ENCODE measurements at regions not wholly inside any gene's neighbourhood (a gene's known extent, or its start where the extent isn't known, plus 50 kb on each side); places are given as distances from the start of the nearest gene placed in this dataset.
"Not testable (repeated sequence)": the region's sequence is repeated elsewhere in the genome, so short reads cannot be mapped to it uniquely, and the experiment has no call there.

GRCh38 chr5:72645064-72645846, 138.0 kb upstream of the ZNF366 start:
- DNase-seq (ENCODE audit: low read depth, low spot score): no peak
- H3K36me3 ChIP-seq (ENCODE audit: insufficient read depth, insufficient read length, low read length): no peaks in the 10 kb centered on the region
- no peak overlapping the region for H3K4me3 ChIP-seq (ENCODE audit: insufficient read length, low read depth)
- no peak overlapping the region for H3K9ac ChIP-seq (ENCODE audit: insufficient read length, low read depth)
- no peak for TF ChIP-seq SUZ12 (IDR thresholded peaks at IDR 0.05; ENCODE audit: extremely low read depth, insufficient read depth, insufficient read length)
- TF ChIP-seq YY1 (IDR thresholded peaks at IDR 0.05; ENCODE audit: insufficient read depth, insufficient read length): no peak
- TF ChIP-seq ZNF274 (IDR thresholded peaks at IDR 0.05; ENCODE audit: low read depth, low read length): no peak
- no peaks in the 10 kb centered on the region for H3K4me1 ChIP-seq (ENCODE audit: insufficient read depth, insufficient read length)
- H3K9me3 ChIP-seq (ENCODE audit: insufficient read depth, low read length): no peaks in the 10 kb centered on the region
- no peaks in the 10 kb centered on the region for H3K27me3 ChIP-seq (ENCODE audit: insufficient read depth, insufficient read length)

- Histone ChIP-seq H3K4me3 (ENCODE audit: insufficient read length, low read depth) (no peak overlapping the region), H3K4me1 (ENCODE audit: insufficient read depth, insufficient read length) (no peaks in the 10 kb centered on the region), H3K9ac (ENCODE audit: insufficient read length, low read depth) (no peak overlapping the region), H3K27me3 (ENCODE audit: insufficient read depth, insufficient read length) (no peaks in the 10 kb centered on the region), H3K36me3 (ENCODE audit: insufficient read depth, insufficient read length, low read length) (no peaks in the 10 kb centered on the region), H3K9me3 (ENCODE audit: insufficient read depth, low read length) (no peaks in the 10 kb centered on the region)
- no peak for DNase-seq (ENCODE audit: low read depth, low spot score)
- no peak for TF ChIP-seq ZNF274 (IDR thresholded peaks at IDR 0.05; ENCODE audit: low read depth, low read length)
- no peak for TF ChIP-seq YY1 (IDR thresholded peaks at IDR 0.05; ENCODE audit: insufficient read depth, insufficient read length)
- TF ChIP-seq SUZ12 (IDR thresholded peaks at IDR 0.05; ENCODE audit: extremely low read depth, insufficient read depth, insufficient read length): no peak
These were observed 137.1 kb upstream of the ZNF366 start for GRCh38 chr5:72644296-72644695.

- no peaks in the 10 kb centered on the region for H3K4me1 ChIP-seq (ENCODE audit: insufficient read depth, insufficient read length)
- no peaks in the 10 kb centered on the region for H3K36me3 ChIP-seq (ENCODE audit: insufficient read depth, insufficient read length, low read length)
- H3K9me3 ChIP-seq (ENCODE audit: insufficient read depth, low read length): no peaks in the 10 kb centered on the region
- no peak for TF ChIP-seq YY1 (IDR thresholded peaks at IDR 0.05; ENCODE audit: insufficient read depth, insufficient read length)
- TF ChIP-seq ZNF274 (IDR thresholded peaks at IDR 0.05; ENCODE audit: low read depth, low read length): no peak
- no peak for TF ChIP-seq SUZ12 (IDR thresholded peaks at IDR 0.05; ENCODE audit: extremely low read depth, insufficient read depth, insufficient read length)
- DNase-seq (ENCODE audit: low read depth, low spot score): no peak
- no peak overlapping the region for H3K9ac ChIP-seq (ENCODE audit: insufficient read length, low read depth)
- H3K27me3 ChIP-seq (ENCODE audit: insufficient read depth, insufficient read length): no peaks in the 10 kb centered on the region
- H3K4me3 ChIP-seq (ENCODE audit: insufficient read length, low read depth): no peak overlapping the region
These were observed 134.0 kb upstream of the ZNF366 start for GRCh38 chr5:72641164-72641563.

GRCh38 chr5:72637058-72637457, 129.8 kb upstream of the ZNF366 start:
- Histone ChIP-seq H3K4me3 (ENCODE audit: insufficient read length, low read depth) (no peak overlapping the region), H3K36me3 (ENCODE audit: insufficient read depth, insufficient read length, low read length) (no peaks in the 10 kb centered on the region), H3K4me1 (ENCODE audit: insufficient read depth, insufficient read length) (no peaks in the 10 kb centered on the region), H3K9ac (ENCODE audit: insufficient read length, low read depth) (no peak overlapping the region), H3K27me3 (ENCODE audit: insufficient read depth, insufficient read length) (no peaks in the 10 kb centered on the region), H3K9me3 (ENCODE audit: insufficient read depth, low read length) (no peaks in the 10 kb centered on the region)
- DNase-seq (ENCODE audit: low read depth, low spot score): no peak
- TF ChIP-seq ZNF274 (IDR thresholded peaks at IDR 0.05; ENCODE audit: low read depth, low read length): no peak
- no peak for TF ChIP-seq YY1 (IDR thresholded peaks at IDR 0.05; ENCODE audit: insufficient read depth, insufficient read length)
- no peak for TF ChIP-seq SUZ12 (IDR thresholded peaks at IDR 0.05; ENCODE audit: extremely low read depth, insufficient read depth, insufficient read length)

- H3K36me3 ChIP-seq (ENCODE audit: insufficient read depth, insufficient read length, low read length); H3K4me1 ChIP-seq (ENCODE audit: insufficient read depth, insufficient read length); DNase-seq (ENCODE audit: low read depth, low spot score); H3K9me3 ChIP-seq (ENCODE audit: insufficient read depth, low read length); H3K27me3 ChIP-seq (ENCODE audit: insufficient read depth, insufficient read length); H3K4me3 ChIP-seq (ENCODE audit: insufficient read length, low read depth); H3K9ac ChIP-seq (ENCODE audit: insufficient read length, low read depth): not testable (repeated sequence)
These were observed 129.4 kb upstream of the ZNF366 start for GRCh38 chr5:72636565-72636964.

GRCh38 chr5:72634444-72634843, 127.2 kb upstream of the ZNF366 start:
- no peaks in the 10 kb centered on the region for H3K4me1 ChIP-seq (ENCODE audit: insufficient read depth, insufficient read length)
- TF ChIP-seq YY1 (IDR thresholded peaks at IDR 0.05; ENCODE audit: insufficient read depth, insufficient read length): no peak
- TF ChIP-seq ZNF274 (IDR thresholded peaks at IDR 0.05; ENCODE audit: low read depth, low read length): no peak
- no peak for TF ChIP-seq SUZ12 (IDR thresholded peaks at IDR 0.05; ENCODE audit: extremely low read depth, insufficient read depth, insufficient read length)
- no peak for DNase-seq (ENCODE audit: low read depth, low spot score)

DNA sequence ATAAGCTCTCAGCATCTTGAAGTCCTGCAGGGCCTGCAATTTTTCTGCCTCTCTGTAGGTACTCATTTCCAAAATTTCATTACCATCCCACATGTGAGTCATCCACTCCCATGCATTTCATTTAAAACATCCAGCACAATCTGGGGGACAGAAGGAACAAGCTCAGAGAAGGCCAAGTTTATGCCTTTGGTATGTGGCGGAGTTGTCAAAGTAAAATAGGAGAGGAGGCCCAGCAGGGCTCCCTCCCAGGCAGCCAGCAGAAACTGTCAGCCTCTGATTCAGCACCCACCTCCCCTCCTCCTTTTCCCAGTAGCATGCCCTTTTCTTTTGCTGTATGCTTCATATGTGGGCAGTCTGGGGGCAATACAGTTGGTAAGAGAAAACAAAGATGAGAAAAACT, 126.4 kb upstream of the ZNF366 start:
- Histone ChIP-seq H3K4me3 (ENCODE audit: insufficient read length, low read depth) (no peak overlapping the region), H3K4me1 (ENCODE audit: insufficient read depth, insufficient read length) (no peaks in the 10 kb centered on the region), H3K9me3 (ENCODE audit: insufficient read depth, low read length) (no peaks in the 10 kb centered on the region), H3K36me3 (ENCODE audit: insufficient read depth, insufficient read length, low read length) (no peaks in the 10 kb centered on the region), H3K9ac (ENCODE audit: insufficient read length, low read depth) (no peak overlapping the region), H3K27me3 (ENCODE audit: insufficient read depth, insufficient read length) (no peaks in the 10 kb centered on the region)
- DNase-seq (ENCODE audit: low read depth, low spot score): no peak
- no peak for TF ChIP-seq ZNF274 (IDR thresholded peaks at IDR 0.05; ENCODE audit: low read depth, low read length)
- TF ChIP-seq YY1 (IDR thresholded peaks at IDR 0.05; ENCODE audit: insufficient read depth, insufficient read length): no peak
- no peak for TF ChIP-seq SUZ12 (IDR thresholded peaks at IDR 0.05; ENCODE audit: extremely low read depth, insufficient read depth, insufficient read length)

More at GRCh38 chr5:72634444-72634843, 127.2 kb upstream of the ZNF366 start:
- Histone ChIP-seq H3K27me3 (ENCODE audit: insufficient read depth, insufficient read length) (no peaks in the 10 kb centered on the region), H3K9ac (ENCODE audit: insufficient read length, low read depth) (no peak overlapping the region), H3K9me3 (ENCODE audit: insufficient read depth, low read length) (no peaks in the 10 kb centered on the region), H3K36me3 (ENCODE audit: insufficient read depth, insufficient read length, low read length) (no peaks in the 10 kb centered on the region), H3K4me3 (ENCODE audit: insufficient read length, low read depth) (no peak overlapping the region)

All from NT2/D1 (cell line).